ENCODE measurements at regions not wholly inside any gene's neighbourhood (a gene's known extent, or its start where the extent isn't known, plus 50 kb on each side); places are given as distances from the start of the nearest gene placed in this dataset.

DNA sequence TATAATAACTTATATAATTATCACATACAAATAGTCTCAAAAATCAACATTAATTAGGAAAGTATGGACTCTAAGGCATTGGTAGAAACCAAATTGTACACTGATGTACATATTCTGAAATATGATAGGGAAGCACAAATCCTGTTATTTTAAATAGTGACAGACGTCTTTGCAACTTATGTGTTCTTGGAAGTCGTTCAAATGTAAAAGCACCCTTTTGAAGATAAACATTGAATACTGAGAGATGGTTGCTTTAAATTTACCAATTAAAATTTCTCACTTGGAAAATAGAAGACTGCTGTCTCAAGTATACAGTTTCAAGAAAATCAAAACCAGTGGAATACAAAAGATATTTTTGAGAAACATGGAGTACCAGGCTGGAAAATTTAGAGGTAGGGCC lies 457.4 kb upstream of the NUDT12 start (continued):
- TF ChIP-seq, protein P1, sequence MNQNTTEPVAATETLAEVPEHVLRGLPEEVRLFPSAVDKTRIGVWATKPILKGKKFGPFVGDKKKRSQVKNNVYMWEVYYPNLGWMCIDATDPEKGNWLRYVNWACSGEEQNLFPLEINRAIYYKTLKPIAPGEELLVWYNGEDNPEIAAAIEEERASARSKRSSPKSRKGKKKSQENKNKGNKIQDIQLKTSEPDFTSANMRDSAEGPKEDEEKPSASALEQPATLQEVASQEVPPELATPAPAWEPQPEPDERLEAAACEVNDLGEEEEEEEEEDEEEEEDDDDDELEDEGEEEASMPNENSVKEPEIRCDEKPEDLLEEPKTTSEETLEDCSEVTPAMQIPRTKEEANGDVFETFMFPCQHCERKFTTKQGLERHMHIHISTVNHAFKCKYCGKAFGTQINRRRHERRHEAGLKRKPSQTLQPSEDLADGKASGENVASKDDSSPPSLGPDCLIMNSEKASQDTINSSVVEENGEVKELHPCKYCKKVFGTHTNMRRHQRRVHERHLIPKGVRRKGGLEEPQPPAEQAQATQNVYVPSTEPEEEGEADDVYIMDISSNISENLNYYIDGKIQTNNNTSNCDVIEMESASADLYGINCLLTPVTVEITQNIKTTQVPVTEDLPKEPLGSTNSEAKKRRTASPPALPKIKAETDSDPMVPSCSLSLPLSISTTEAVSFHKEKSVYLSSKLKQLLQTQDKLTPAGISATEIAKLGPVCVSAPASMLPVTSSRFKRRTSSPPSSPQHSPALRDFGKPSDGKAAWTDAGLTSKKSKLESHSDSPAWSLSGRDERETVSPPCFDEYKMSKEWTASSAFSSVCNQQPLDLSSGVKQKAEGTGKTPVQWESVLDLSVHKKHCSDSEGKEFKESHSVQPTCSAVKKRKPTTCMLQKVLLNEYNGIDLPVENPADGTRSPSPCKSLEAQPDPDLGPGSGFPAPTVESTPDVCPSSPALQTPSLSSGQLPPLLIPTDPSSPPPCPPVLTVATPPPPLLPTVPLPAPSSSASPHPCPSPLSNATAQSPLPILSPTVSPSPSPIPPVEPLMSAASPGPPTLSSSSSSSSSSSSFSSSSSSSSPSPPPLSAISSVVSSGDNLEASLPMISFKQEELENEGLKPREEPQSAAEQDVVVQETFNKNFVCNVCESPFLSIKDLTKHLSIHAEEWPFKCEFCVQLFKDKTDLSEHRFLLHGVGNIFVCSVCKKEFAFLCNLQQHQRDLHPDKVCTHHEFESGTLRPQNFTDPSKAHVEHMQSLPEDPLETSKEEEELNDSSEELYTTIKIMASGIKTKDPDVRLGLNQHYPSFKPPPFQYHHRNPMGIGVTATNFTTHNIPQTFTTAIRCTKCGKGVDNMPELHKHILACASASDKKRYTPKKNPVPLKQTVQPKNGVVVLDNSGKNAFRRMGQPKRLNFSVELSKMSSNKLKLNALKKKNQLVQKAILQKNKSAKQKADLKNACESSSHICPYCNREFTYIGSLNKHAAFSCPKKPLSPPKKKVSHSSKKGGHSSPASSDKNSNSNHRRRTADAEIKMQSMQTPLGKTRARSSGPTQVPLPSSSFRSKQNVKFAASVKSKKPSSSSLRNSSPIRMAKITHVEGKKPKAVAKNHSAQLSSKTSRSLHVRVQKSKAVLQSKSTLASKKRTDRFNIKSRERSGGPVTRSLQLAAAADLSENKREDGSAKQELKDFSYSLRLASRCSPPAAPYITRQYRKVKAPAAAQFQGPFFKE (tag by site-specific recombination; IDR thresholded peaks at IDR 0.05; ENCODE audit: borderline replicate concordance), result no peak
- TF ChIP-seq OVOL3 (tag by site-specific recombination; IDR thresholded peaks at IDR 0.05), result no peak

DNA sequence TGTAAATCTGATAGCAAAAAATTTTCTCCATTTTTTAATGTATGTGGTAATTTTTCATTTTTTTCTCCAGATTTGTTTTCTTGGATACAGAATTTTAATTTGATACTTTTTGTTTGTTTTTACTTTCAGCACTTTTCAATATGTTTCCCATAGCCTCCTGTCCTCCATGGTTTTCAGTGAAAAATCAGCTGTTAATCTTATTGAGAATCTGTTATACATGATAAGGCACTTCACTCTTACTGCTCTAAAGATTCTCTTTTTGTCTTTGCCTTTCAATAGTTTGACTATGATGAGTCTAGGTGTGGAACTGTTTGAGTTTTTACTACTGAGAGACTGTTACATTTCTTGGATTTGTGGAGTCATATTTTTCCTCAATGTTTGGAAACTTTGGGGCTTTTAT lies 455.7 kb upstream of the NUDT12 start:
- ChIA-PET POLR2A (no interaction called here), CTCF (no interaction called here)
- Histone ChIP-seq H3K4me1 (ENCODE audit: control insufficient read depth, insufficient read depth, low read length) (no peaks in the 10 kb centered on the region), H3K27ac (ENCODE audit: extremely low read depth, low read depth, low read length) (no peak overlapping the region), H3K4me3 (ENCODE audit: low read depth, low read length) (no peak overlapping the region), H3K36me3 (ENCODE audit: control insufficient read depth in 2 of 2, insufficient read depth in 1 of 2, low read length in 2 of 2) (no peaks in the 10 kb centered on the region), H3K9me3 (ENCODE audit: control insufficient read depth, insufficient read depth, low read depth, low read length) (no peaks in the 10 kb centered on the region)
- TF ChIP-seq IKZF3 (tag by site-specific recombination; IDR thresholded peaks at IDR 0.05) (no peak), ZXDB (tag by site-specific recombination; IDR thresholded peaks at IDR 0.05) (no peak), ZNF549 (tag by site-specific recombination; IDR thresholded peaks at IDR 0.05) (peak; percentile 41; the same call in 1 of the 2 replicates), SETDB1 (IDR thresholded peaks at IDR 0.05; ENCODE audit: insufficient read length, low read length) (peak; percentile 81), GLIS2 (tag by site-specific recombination; IDR thresholded peaks at IDR 0.05) (no peak), OSR2 (tag by site-specific recombination; IDR thresholded peaks at IDR 0.05) (no peak), ZNF391 (tag by site-specific recombination; IDR thresholded peaks at IDR 0.05; ENCODE audit: borderline replicate concordance, low read depth) (no peak), ZNF423 (tag by site-specific recombination; IDR thresholded peaks at IDR 0.05) (no peak), ZNF184 (tag by site-specific recombination; IDR thresholded peaks at IDR 0.05) (no peak), ZNF19 (tag by site-specific recombination; IDR thresholded peaks at IDR 0.05; ENCODE audit: low read depth) (no peak)

- Histone ChIP-seq H3K27ac (ENCODE audit: extremely low read depth, low read depth, low read length) (no peak overlapping the region), H3K4me3 (ENCODE audit: low read depth, low read length) (no peak overlapping the region), H3K36me3 (ENCODE audit: control insufficient read depth in 2 of 2, insufficient read depth in 1 of 2, low read length in 2 of 2) (no peaks in the 10 kb centered on the region), H3K4me1 (ENCODE audit: control insufficient read depth, insufficient read depth, low read length) (no peaks in the 10 kb centered on the region), H3K9me3 (ENCODE audit: control insufficient read depth, insufficient read depth, low read depth, low read length) (no peaks in the 10 kb centered on the region)
- TF ChIP-seq ZNF157 (tag by site-specific recombination; IDR thresholded peaks at IDR 0.05) (no peak), SP3 (tag by site-specific recombination; IDR thresholded peaks at IDR 0.05) (no peak), SETDB1 (IDR thresholded peaks at IDR 0.05; ENCODE audit: insufficient read length, low read length) (no peak), TRIM28 (IDR thresholded peaks at IDR 0.05; ENCODE audit: borderline replicate concordance, low read length) (no peak)
- POLR2A ChIA-PET, result no interaction called here
- CTCF ChIA-PET, result no interaction called here
These were observed 454.1 kb upstream of the NUDT12 start for GRCh38 chr5:104016646-104017045.

GRCh38 chr5:104015765-104016164 lies 453.2 kb upstream of the NUDT12 start:
- Histone ChIP-seq H3K9me3 (ENCODE audit: control insufficient read depth, insufficient read depth, low read depth, low read length) (no peaks in the 10 kb centered on the region), H3K27ac (ENCODE audit: extremely low read depth, low read depth, low read length) (no peak overlapping the region), H3K36me3 (ENCODE audit: control insufficient read depth in 2 of 2, insufficient read depth in 1 of 2, low read length in 2 of 2) (no peaks in the 10 kb centered on the region), H3K4me3 (ENCODE audit: low read depth, low read length) (no peak overlapping the region), H3K4me1 (ENCODE audit: control insufficient read depth, insufficient read depth, low read length) (no peaks in the 10 kb centered on the region)
- ChIA-PET CTCF (no interaction called here), POLR2A (no interaction called here)
- TF ChIP-seq OVOL3 (tag by site-specific recombination; IDR thresholded peaks at IDR 0.05) (no peak), ZNF223 (tag by site-specific recombination; IDR thresholded peaks at IDR 0.05) (no peak), ZNF266 (tag by site-specific recombination; IDR thresholded peaks at IDR 0.05; ENCODE audit: low read depth) (no peak), ZNF560 (tag by site-specific recombination; IDR thresholded peaks at IDR 0.05; ENCODE audit: borderline replicate concordance) (no peak), ZNF19 (tag by site-specific recombination; IDR thresholded peaks at IDR 0.05; ENCODE audit: low read depth) (no peak), GLI4 (tag by site-specific recombination; IDR thresholded peaks at IDR 0.05) (no peak), TRIM28 (IDR thresholded peaks at IDR 0.05; ENCODE audit: borderline replicate concordance, low read length) (no peak)
- TF ChIP-seq, protein P2, sequence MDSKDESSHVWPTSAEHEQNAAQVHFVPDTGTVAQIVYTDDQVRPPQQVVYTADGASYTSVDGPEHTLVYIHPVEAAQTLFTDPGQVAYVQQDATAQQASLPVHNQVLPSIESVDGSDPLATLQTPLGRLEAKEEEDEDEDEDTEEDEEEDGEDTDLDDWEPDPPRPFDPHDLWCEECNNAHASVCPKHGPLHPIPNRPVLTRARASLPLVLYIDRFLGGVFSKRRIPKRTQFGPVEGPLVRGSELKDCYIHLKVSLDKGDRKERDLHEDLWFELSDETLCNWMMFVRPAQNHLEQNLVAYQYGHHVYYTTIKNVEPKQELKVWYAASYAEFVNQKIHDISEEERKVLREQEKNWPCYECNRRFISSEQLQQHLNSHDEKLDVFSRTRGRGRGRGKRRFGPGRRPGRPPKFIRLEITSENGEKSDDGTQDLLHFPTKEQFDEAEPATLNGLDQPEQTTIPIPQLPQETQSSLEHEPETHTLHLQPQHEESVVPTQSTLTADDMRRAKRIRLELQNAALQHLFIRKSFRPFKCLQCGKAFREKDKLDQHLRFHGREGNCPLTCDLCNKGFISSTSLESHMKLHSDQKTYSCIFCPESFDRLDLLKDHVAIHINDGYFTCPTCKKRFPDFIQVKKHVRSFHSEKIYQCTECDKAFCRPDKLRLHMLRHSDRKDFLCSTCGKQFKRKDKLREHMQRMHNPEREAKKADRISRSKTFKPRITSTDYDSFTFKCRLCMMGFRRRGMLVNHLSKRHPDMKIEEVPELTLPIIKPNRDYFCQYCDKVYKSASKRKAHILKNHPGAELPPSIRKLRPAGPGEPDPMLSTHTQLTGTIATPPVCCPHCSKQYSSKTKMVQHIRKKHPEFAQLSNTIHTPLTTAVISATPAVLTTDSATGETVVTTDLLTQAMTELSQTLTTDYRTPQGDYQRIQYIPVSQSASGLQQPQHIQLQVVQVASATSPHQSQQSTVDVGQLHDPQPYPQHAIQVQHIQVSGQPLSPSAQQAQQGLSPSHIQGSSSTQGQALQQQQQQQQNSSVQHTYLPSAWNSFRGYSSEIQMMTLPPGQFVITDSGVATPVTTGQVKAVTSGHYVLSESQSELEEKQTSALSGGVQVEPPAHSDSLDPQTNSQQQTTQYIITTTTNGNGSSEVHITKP (tag by site-specific recombination; IDR thresholded peaks at IDR 0.05), result no peak
- TF ChIP-seq, protein P3, sequence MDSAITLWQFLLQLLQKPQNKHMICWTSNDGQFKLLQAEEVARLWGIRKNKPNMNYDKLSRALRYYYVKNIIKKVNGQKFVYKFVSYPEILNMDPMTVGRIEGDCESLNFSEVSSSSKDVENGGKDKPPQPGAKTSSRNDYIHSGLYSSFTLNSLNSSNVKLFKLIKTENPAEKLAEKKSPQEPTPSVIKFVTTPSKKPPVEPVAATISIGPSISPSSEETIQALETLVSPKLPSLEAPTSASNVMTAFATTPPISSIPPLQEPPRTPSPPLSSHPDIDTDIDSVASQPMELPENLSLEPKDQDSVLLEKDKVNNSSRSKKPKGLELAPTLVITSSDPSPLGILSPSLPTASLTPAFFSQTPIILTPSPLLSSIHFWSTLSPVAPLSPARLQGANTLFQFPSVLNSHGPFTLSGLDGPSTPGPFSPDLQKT (IDR thresholded peaks at IDR 0.05; ENCODE audit: borderline replicate concordance, low read depth, low read length), result no peak

Data from HEK293 (cell line).